ENCODE measurements at regions not wholly inside any gene's neighbourhood (a gene's known extent, or its start where the extent isn't known, plus 50 kb on each side); places are given as distances from the start of the nearest gene placed in this dataset.

- no peak for DNase-seq
- Histone ChIP-seq H3K36me3 (ENCODE audit: control insufficient read depth in 1 of 2, insufficient read depth in 2 of 2, low read length in 1 of 2) (no peaks in the 10 kb centered on the region), H3K27me3 (ENCODE audit: control insufficient read depth in 1 of 2, insufficient read depth in 2 of 2, low read length in 1 of 2) (no peaks in the 10 kb centered on the region), H3K27ac (ENCODE audit: low read depth in 1 of 2, low read length in 2 of 2) (no peak overlapping the region), H3K4me3 (ENCODE audit: low read length in 2 of 2) (no peak overlapping the region), H3K4me1 (ENCODE audit: control insufficient read depth in 1 of 2, insufficient read depth in 2 of 2, low read length in 2 of 2) (no peaks in the 10 kb centered on the region), H3K9me3 (ENCODE audit: control insufficient read depth, low read length) (no peaks in the 10 kb centered on the region)
- intact Hi-C loops (cut with DNase I) = loop anchor here in 1 of 2 donors (10.0 kb wide), 1 partner anchor 868 kb away; no protein-coding TSS in a partner anchor
- 24 to 31% methylated on average over 19 of the region's 19 CpGs for WGBS, 2 donors
- peak; percentile 62 for ATAC-seq (ENCODE audit: low FRiP score)
Observed at GRCh38 chr20:22652681-22653588, 68.6 kb upstream of the FOXA2 start.

DNA sequence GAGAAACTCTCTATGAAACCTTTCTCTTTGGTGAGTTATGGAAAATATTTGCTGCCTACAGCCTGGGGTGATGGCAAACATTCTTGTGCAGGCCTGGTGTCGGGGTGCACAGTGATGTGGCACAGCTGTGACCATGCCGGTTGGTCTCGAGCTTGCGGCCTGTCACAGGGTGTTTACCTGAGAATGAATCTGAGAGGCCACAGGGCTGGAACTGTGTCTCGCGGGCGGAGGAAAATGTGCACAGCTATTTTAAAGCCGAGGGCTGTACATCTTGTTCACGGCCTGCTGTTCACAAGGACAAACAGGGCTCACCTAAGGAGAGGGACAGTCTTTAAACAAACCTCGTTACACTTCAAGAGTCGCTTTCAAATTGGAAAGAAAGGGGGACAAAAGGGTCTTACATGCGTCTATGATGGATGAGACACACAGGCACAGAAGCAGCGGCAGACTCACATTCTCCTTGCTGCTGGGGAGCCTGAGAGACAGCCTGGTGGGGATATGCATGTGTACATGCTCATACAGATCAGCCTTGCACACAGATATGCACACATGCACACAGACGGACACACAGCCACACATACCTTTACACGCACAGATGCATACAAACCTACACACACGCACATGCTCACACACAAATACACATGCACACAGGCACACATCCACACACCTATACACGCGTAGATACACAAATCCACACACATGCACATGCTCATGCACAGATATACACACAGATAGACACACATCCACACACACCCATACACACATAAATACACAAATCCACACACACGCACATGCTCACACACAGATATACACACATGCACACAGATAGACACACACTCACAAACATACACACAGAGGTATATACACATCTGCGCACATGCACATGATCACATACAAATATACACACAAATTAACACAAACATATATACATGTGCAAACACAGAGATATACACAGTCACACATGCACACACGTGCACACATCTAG is 69.6 kb upstream of the FOXA2 start:
- Histone ChIP-seq H3K9me3 (ENCODE audit: control insufficient read depth, low read length) (no peaks in the 10 kb centered on the region), H3K4me1 (ENCODE audit: control insufficient read depth in 1 of 2, insufficient read depth in 2 of 2, low read length in 2 of 2) (no peaks in the 10 kb centered on the region), H3K27me3 (ENCODE audit: control insufficient read depth in 1 of 2, insufficient read depth in 2 of 2, low read length in 1 of 2) (peaks cover 0 to 2% of the 10 kb centered on the region in 2 donors), H3K36me3 (ENCODE audit: control insufficient read depth in 1 of 2, insufficient read depth in 2 of 2, low read length in 1 of 2) (no peaks in the 10 kb centered on the region), H3K27ac (ENCODE audit: low read depth in 1 of 2, low read length in 2 of 2) (no peak overlapping the region), H3K4me3 (ENCODE audit: low read length in 2 of 2) (no peak overlapping the region)
- intact Hi-C loops (cut with DNase I) = loop anchor here in 1 of 2 donors (10.0 kb wide), 1 partner anchor 869 kb away; no protein-coding TSS in a partner anchor
- 80 to 82% methylated on average over 21 of the region's 21 CpGs for WGBS, 2 donors
- ATAC-seq (ENCODE audit: low FRiP score) = no peak
- DNase-seq = no peak

DNA sequence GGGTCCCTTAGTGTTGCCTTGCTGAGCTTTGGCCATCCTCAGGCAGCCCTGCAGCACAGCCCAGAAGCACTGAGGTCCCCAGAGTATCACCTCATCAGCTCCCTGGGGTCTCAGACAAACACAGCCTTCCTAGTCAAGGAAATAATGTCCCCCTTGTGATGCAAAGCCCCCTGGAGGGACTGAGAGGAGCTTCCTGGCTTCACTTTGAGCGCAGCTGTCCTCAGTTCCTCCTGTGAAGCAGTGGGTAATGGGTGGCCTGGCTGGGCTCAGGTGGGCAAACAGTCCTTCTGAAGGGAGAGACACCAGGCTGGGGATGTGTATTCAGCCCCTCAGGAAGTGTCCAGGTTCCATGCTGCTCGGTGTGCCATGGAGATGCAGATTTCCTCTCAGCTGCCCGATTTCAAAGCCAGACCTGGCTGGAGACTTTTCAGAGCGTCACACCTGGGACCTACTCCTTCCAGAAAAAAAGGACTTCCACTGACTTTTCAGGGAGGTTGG is 79.2 kb upstream of the FOXA2 start:
- peaks cover 0 to 3% of the 10 kb centered on the region in 2 donors for H3K27me3 ChIP-seq (ENCODE audit: control insufficient read depth in 1 of 2, insufficient read depth in 2 of 2, low read length in 1 of 2)
- intact Hi-C loops (cut with DNase I) = no loop called here
- no peak overlapping the region for H3K4me3 ChIP-seq (ENCODE audit: low read length in 2 of 2)
- no peak for ATAC-seq (ENCODE audit: low FRiP score)
- WGBS, 2 donors = 13 to 16% methylated on average over 4 of the region's 4 CpGs
- H3K4me1 ChIP-seq (ENCODE audit: control insufficient read depth in 1 of 2, insufficient read depth in 2 of 2, low read length in 2 of 2) = no peaks in the 10 kb centered on the region
- H3K27ac ChIP-seq (ENCODE audit: low read depth in 1 of 2, low read length in 2 of 2) = no peak overlapping the region
- peaks cover 7% of the 10 kb centered on the region for H3K9me3 ChIP-seq (ENCODE audit: control insufficient read depth, low read length)
- no peak for DNase-seq
- H3K36me3 ChIP-seq (ENCODE audit: control insufficient read depth in 1 of 2, insufficient read depth in 2 of 2, low read length in 1 of 2) = no peaks in the 10 kb centered on the region

GRCh38 chr20:22667198-22667597 is 82.8 kb upstream of the FOXA2 start:
- Histone ChIP-seq H3K9me3 (ENCODE audit: control insufficient read depth, low read length) (peaks cover 12% of the 10 kb centered on the region), H3K27me3 (ENCODE audit: control insufficient read depth in 1 of 2, insufficient read depth in 2 of 2, low read length in 1 of 2) (peaks cover 0 to 3% of the 10 kb centered on the region in 2 donors), H3K36me3 (ENCODE audit: control insufficient read depth in 1 of 2, insufficient read depth in 2 of 2, low read length in 1 of 2) (no peaks in the 10 kb centered on the region), H3K27ac (ENCODE audit: low read depth in 1 of 2, low read length in 2 of 2) (no peak overlapping the region), H3K4me3 (ENCODE audit: low read length in 2 of 2) (no peak overlapping the region), H3K4me1 (ENCODE audit: control insufficient read depth in 1 of 2, insufficient read depth in 2 of 2, low read length in 2 of 2) (no peaks in the 10 kb centered on the region)
- no peak for ATAC-seq (ENCODE audit: low FRiP score)
- intact Hi-C loops (cut with DNase I) = no loop called here
- 69 to 70% methylated on average over 1 of the region's 1 CpG for WGBS, 2 donors
- DNase-seq = no peak

DNA sequence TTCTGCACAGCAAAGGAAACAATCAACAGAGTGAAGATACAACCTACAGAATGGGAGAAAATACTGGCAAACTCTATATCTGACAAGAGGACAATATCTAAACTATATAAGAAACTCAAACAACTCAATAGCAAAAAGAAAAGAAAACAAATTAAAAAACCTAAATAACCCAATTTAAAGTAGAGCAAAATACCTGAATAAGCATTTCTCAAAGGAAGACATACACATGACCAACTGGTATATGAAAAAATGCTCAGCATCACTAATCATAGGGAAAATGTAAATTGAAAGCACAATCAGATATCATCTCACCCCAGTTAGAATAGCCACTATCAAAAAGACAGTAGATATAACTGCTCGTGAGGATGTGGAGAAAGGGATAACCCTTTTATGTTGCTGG is 87.8 kb upstream of the FOXA2 start:
- Histone ChIP-seq H3K27me3 (ENCODE audit: control insufficient read depth in 1 of 2, insufficient read depth in 2 of 2, low read length in 1 of 2) (peaks cover 0 to 4% of the 10 kb centered on the region in 2 donors), H3K9me3 (ENCODE audit: control insufficient read depth, low read length) (peaks cover 10% of the 10 kb centered on the region), H3K36me3 (ENCODE audit: control insufficient read depth in 1 of 2, insufficient read depth in 2 of 2, low read length in 1 of 2) (no peaks in the 10 kb centered on the region), H3K4me1 (ENCODE audit: control insufficient read depth in 1 of 2, insufficient read depth in 2 of 2, low read length in 2 of 2) (no peaks in the 10 kb centered on the region), H3K4me3 (ENCODE audit: low read length in 2 of 2) (no peak overlapping the region), H3K27ac (ENCODE audit: low read depth in 1 of 2, low read length in 2 of 2) (no peak overlapping the region)
- DNase-seq (no peak), ATAC-seq (ENCODE audit: low FRiP score) (no peak)
- intact Hi-C loops (cut with DNase I) = no loop called here
- 86% methylated on average over 1 of the region's 1 CpG for WGBS, 2 donors

DNA sequence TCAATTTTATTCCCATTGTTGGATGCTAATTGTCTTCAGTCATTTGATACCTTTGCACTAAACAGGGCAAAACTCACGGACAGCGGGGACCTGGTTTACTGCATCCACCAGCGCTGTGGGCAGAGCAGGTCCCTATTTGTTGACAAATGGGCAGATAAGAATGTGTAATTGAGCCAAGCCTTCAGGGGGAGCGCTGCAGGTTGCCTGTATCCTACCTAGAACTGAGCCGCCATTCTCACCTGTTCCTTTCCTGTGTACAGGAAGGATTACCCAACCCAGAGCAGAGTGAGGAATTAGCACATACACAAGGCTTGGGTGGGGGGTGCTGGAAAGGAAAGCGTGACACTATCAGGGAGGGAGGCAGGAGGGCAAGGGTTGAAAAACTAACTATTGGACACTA is 89.1 kb upstream of the FOXA2 start:
- ATAC-seq (ENCODE audit: low FRiP score) (no peak), DNase-seq (no peak)
- intact Hi-C loops (cut with DNase I) = no loop called here
- peaks cover 5% of the 10 kb centered on the region for H3K9me3 ChIP-seq (ENCODE audit: control insufficient read depth, low read length)
- H3K36me3 ChIP-seq (ENCODE audit: control insufficient read depth in 1 of 2, insufficient read depth in 2 of 2, low read length in 1 of 2) = no peaks in the 10 kb centered on the region
- 82 to 94% methylated on average over 6 of the region's 6 CpGs for WGBS, 2 donors
- H3K4me1 ChIP-seq (ENCODE audit: control insufficient read depth in 1 of 2, insufficient read depth in 2 of 2, low read length in 2 of 2) = no peaks in the 10 kb centered on the region
- peaks cover 0 to 2% of the 10 kb centered on the region in 2 donors for H3K27me3 ChIP-seq (ENCODE audit: control insufficient read depth in 1 of 2, insufficient read depth in 2 of 2, low read length in 1 of 2)
- no peak overlapping the region for H3K4me3 ChIP-seq (ENCODE audit: low read length in 2 of 2)
- H3K27ac ChIP-seq (ENCODE audit: low read depth in 1 of 2, low read length in 2 of 2) = no peak overlapping the region

GRCh38 chr20:22675341-22675740 is 91.0 kb upstream of the FOXA2 start:
- Histone ChIP-seq H3K36me3 (ENCODE audit: control insufficient read depth in 1 of 2, insufficient read depth in 2 of 2, low read length in 1 of 2) (no peaks in the 10 kb centered on the region), H3K4me3 (ENCODE audit: low read length in 2 of 2) (no peak overlapping the region), H3K27me3 (ENCODE audit: control insufficient read depth in 1 of 2, insufficient read depth in 2 of 2, low read length in 1 of 2) (peaks cover 0 to 6% of the 10 kb centered on the region in 2 donors), H3K27ac (ENCODE audit: low read depth in 1 of 2, low read length in 2 of 2) (no peak overlapping the region), H3K9me3 (ENCODE audit: control insufficient read depth, low read length) (peaks cover 4% of the 10 kb centered on the region), H3K4me1 (ENCODE audit: control insufficient read depth in 1 of 2, insufficient read depth in 2 of 2, low read length in 2 of 2) (no peaks in the 10 kb centered on the region)
- WGBS, 2 donors = 80 to 81% methylated on average over 10 of the region's 10 CpGs
- DNase-seq (no peak), ATAC-seq (ENCODE audit: low FRiP score) (no peak)
- intact Hi-C loops (cut with DNase I) = no loop called here

DNA sequence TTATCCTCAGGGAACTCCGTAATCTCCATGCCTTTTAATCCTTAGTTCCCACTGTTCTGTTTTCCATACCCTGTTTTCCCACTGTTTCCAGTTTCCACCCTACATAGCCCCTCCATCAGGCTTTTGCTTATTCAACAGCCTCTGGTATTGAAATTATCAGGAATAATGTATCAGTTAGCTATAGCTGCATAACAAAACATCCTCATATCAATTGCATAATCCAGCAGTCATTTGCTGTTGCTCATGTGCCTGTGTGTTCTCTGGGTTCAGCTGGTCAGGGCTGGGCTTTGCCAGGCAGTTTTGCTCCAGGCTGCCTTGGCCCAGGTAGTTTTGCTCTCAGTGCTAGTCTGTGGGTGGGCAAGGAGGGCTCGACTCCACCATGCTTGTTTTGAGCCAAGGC is 94.3 kb upstream of the FOXA2 start:
- Histone ChIP-seq H3K4me1 (ENCODE audit: control insufficient read depth in 1 of 2, insufficient read depth in 2 of 2, low read length in 2 of 2) (no peaks in the 10 kb centered on the region), H3K36me3 (ENCODE audit: control insufficient read depth in 1 of 2, insufficient read depth in 2 of 2, low read length in 1 of 2) (no peaks in the 10 kb centered on the region), H3K9me3 (ENCODE audit: control insufficient read depth, low read length) (peaks cover 4% of the 10 kb centered on the region), H3K27ac (ENCODE audit: low read depth in 1 of 2, low read length in 2 of 2) (no peak overlapping the region), H3K4me3 (ENCODE audit: low read length in 2 of 2) (no peak overlapping the region), H3K27me3 (ENCODE audit: control insufficient read depth in 1 of 2, insufficient read depth in 2 of 2, low read length in 1 of 2) (peaks cover 0 to 6% of the 10 kb centered on the region in 2 donors)
- intact Hi-C loops (cut with DNase I) = no loop called here
- ATAC-seq (ENCODE audit: low FRiP score) (no peak), DNase-seq (no peak)
- 90 to 95% methylated on average over 2 of the region's 2 CpGs for WGBS, 2 donors
